ENCODE measurements at regions not wholly inside any gene's neighbourhood (a gene's known extent, or its start where the extent isn't known, plus 50 kb on each side); places are given as distances from the start of the nearest gene placed in this dataset.

GRCh38 chr11:104704888-104705287, 193.4 kb downstream of the CASP12 start:
- no peak for TF ChIP-seq ZBTB7A (IDR thresholded peaks at IDR 0.05; ENCODE audit: low read depth)
- no peak for TF ChIP-seq TCF12 (IDR thresholded peaks at IDR 0.05; ENCODE audit: low read depth)
- TF ChIP-seq YY1 (IDR thresholded peaks at IDR 0.05; ENCODE audit: low read depth) = no peak
- no peak for TF ChIP-seq USF1 (IDR thresholded peaks at IDR 0.05)
- no peak for TF ChIP-seq FOXM1 (IDR thresholded peaks at IDR 0.05; ENCODE audit: borderline replicate concordance, low read depth)
- no peak for TF ChIP-seq NFIC (IDR thresholded peaks at IDR 0.05)
- no peak for TF ChIP-seq RAD21 (IDR thresholded peaks at IDR 0.05; ENCODE audit: low read depth)
- TF ChIP-seq MAX (IDR thresholded peaks at IDR 0.05) = no peak
- no peak for TF ChIP-seq REST (IDR thresholded peaks at IDR 0.05; ENCODE audit: low read depth)
- no peak for TF ChIP-seq CREB1 (IDR thresholded peaks at IDR 0.05; ENCODE audit: low read depth)
- TF ChIP-seq TAF1 (IDR thresholded peaks at IDR 0.05; ENCODE audit: low read depth) = no peak
- no peak for TF ChIP-seq EGR1 (IDR thresholded peaks at IDR 0.05)
- no peak for TF ChIP-seq TEAD4 (IDR thresholded peaks at IDR 0.05)
- TF ChIP-seq EP300 (IDR thresholded peaks at IDR 0.05; ENCODE audit: borderline replicate concordance) = no peak
- no peak for TF ChIP-seq CEBPB (IDR thresholded peaks at IDR 0.05)

GRCh38 chr11:104704146-104704830, 194.0 kb downstream of the CASP12 start:
- TF ChIP-seq TCF12 (IDR thresholded peaks at IDR 0.05; ENCODE audit: low read depth) (no peak), EGR1 (IDR thresholded peaks at IDR 0.05) (no peak), EP300 (IDR thresholded peaks at IDR 0.05; ENCODE audit: borderline replicate concordance) (no peak), REST (IDR thresholded peaks at IDR 0.05; ENCODE audit: low read depth) (no peak), NFIC (IDR thresholded peaks at IDR 0.05) (no peak), USF1 (IDR thresholded peaks at IDR 0.05) (no peak), CREB1 (IDR thresholded peaks at IDR 0.05; ENCODE audit: low read depth) (no peak), FOXM1 (IDR thresholded peaks at IDR 0.05; ENCODE audit: borderline replicate concordance, low read depth) (no peak), RAD21 (IDR thresholded peaks at IDR 0.05; ENCODE audit: low read depth) (no peak), TEAD4 (IDR thresholded peaks at IDR 0.05) (no peak), YY1 (IDR thresholded peaks at IDR 0.05; ENCODE audit: low read depth) (no peak), ZBTB7A (IDR thresholded peaks at IDR 0.05; ENCODE audit: low read depth) (no peak), MAX (IDR thresholded peaks at IDR 0.05) (no peak), TAF1 (IDR thresholded peaks at IDR 0.05; ENCODE audit: low read depth) (no peak)

- TF ChIP-seq EGR1 (IDR thresholded peaks at IDR 0.05) (no peak), MAX (IDR thresholded peaks at IDR 0.05) (no peak), FOXM1 (IDR thresholded peaks at IDR 0.05; ENCODE audit: borderline replicate concordance, low read depth) (no peak), RAD21 (IDR thresholded peaks at IDR 0.05; ENCODE audit: low read depth) (no peak), ZBTB7A (IDR thresholded peaks at IDR 0.05; ENCODE audit: low read depth) (no peak), TCF12 (IDR thresholded peaks at IDR 0.05; ENCODE audit: low read depth) (no peak), EP300 (IDR thresholded peaks at IDR 0.05; ENCODE audit: borderline replicate concordance) (no peak), NFIC (IDR thresholded peaks at IDR 0.05) (no peak), TAF1 (IDR thresholded peaks at IDR 0.05; ENCODE audit: low read depth) (no peak), CREB1 (IDR thresholded peaks at IDR 0.05; ENCODE audit: low read depth) (no peak), YY1 (IDR thresholded peaks at IDR 0.05; ENCODE audit: low read depth) (no peak), REST (IDR thresholded peaks at IDR 0.05; ENCODE audit: low read depth) (no peak), TEAD4 (IDR thresholded peaks at IDR 0.05) (no peak), CEBPB (IDR thresholded peaks at IDR 0.05) (no peak), USF1 (IDR thresholded peaks at IDR 0.05) (no peak)
Measured at GRCh38 chr11:104700609-104701008, 197.7 kb downstream of the CASP12 start.
